ELR (cell line): ENCODE measurements at regions not wholly inside any gene's neighbourhood (a gene's known extent, or its start where the extent isn't known, plus 50 kb on each side); places are given as distances from the start of the nearest gene placed in this dataset.
A peak's percentile ranks its signal among the peaks of the same experiment; 100 is the strongest.
"Not testable (repeated sequence)": the region's sequence is repeated elsewhere in the genome, so short reads cannot be mapped to it uniquely, and the experiment has no call there.

Experiments used
- DNase-seq: peaks from one replicate; pipeline ENCODE4 v3.0.0-alpha.2; 2015; ENCODE audit warnings: low read depth

- DNase-seq: no peak
These were observed 141.7 kb downstream of the FAM76B start for GRCh38 chr11:95647871-95648270.

- DNase-seq: no peak
These were observed 142.2 kb downstream of the FAM76B start for GRCh38 chr11:95647355-95647754.

GRCh38 chr11:95641495-95641894 lies 148.1 kb downstream of the FAM76B start:
- no peak for DNase-seq

GRCh38 chr11:95638501-95638900 lies 151.1 kb downstream of the FAM76B start:
- no peak for DNase-seq

- DNase-seq: no peak
These were observed 164.2 kb downstream of the FAM76B start for GRCh38 chr11:95625164-95625900.

GRCh38 chr11:95616256-95616804 lies 173.3 kb downstream of the FAM76B start:
- no peak for DNase-seq

- DNase-seq: no peak
These were observed 177.8 kb downstream of the FAM76B start for GRCh38 chr11:95611827-95612226.

GRCh38 chr11:95610185-95610584 lies 179.4 kb downstream of the FAM76B start:
- not testable (repeated sequence) for DNase-seq

- DNase-seq: no peak
These were observed 181.5 kb downstream of the FAM76B start for GRCh38 chr11:95608093-95608492.

- DNase-seq: no peak
These were observed 182.8 kb downstream of the FAM76B start for GRCh38 chr11:95606824-95607223.

GRCh38 chr11:95605271-95605940 lies 184.2 kb downstream of the FAM76B start:
- no peak for DNase-seq

GRCh38 chr11:95599959-95600586 lies 189.5 kb downstream of the FAM76B start:
- no peak for DNase-seq

GRCh38 chr11:95595973-95596489 lies 193.6 kb downstream of the FAM76B start:
- DNase-seq: no peak

- no peak for DNase-seq
These were observed 194.0 kb downstream of the FAM76B start for GRCh38 chr11:95595541-95595940.

GRCh38 chr11:95593111-95593510 lies 196.5 kb downstream of the FAM76B start:
- DNase-seq: no peak

GRCh38 chr11:95592471-95592870 lies 197.1 kb downstream of the FAM76B start:
- DNase-seq: no peak

- DNase-seq: no peak
These were observed 199.5 kb downstream of the FAM76B start for GRCh38 chr11:95589893-95590612.

- DNase-seq: no peak
These were observed 200.8 kb downstream of the FAM76B start for GRCh38 chr11:95588821-95589220.

- no peak for DNase-seq
These were observed 202.9 kb downstream of the FAM76B start for GRCh38 chr11:95586661-95587060.

- no peak for DNase-seq
These were observed 203.4 kb downstream of the FAM76B start for GRCh38 chr11:95586155-95586554.

- DNase-seq: peak; percentile 53
These were observed 203.9 kb downstream of the FAM76B start for GRCh38 chr11:95585752-95586077.
